Esophagus muscularis mucosa (tissue), 3 donors: ENCODE measurements at regions not wholly inside any gene's neighbourhood (a gene's known extent, or its start where the extent isn't known, plus 50 kb on each side); places are given as distances from the start of the nearest gene placed in this dataset.

Experiments
- CTCF ChIP-seq, 3 experiments: fragments of 200-600 bp in 2 of 3; fragments of 450-650 bp in 1 of 3; sonication (generic) in 2 of 3; IDR thresholded peaks; one replicate each; pipeline ENCODE4 v1.5.1; 2017 to 2019; ENCODE audit warnings: antibody characterized with exemption in 3 of 3, mild to moderate bottlenecking in 2 of 3, moderate library complexity in 1 of 3
- POLR2AphosphoS5 ChIP-seq, 2 donors: sonication (generic); formaldehyde crosslinking; IDR thresholded peaks; one replicate each; pipeline ENCODE4 v1.6.1; 2017; ENCODE audit warnings: antibody characterized with exemption in 2 of 2

DNA sequence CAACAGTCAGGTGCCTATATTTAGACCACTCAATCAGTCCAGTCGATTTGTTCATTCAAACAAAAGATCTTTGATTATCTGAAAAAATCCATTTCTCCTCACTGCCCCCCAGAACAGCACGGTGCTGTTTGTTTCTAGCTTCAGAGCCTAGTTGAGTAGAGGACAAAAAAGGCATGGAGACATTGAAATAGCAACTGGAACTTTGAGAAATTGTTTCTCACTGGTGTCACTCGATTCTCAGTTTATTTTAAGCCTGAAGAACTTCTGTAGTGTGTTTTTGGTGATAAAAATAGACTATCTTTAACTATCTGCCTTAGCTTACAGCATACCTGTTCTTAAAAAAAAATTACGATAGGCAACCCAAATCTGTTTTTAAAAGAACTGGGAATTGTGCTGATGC, 67.1 kb downstream of the ARHGAP35 start:
- TF ChIP-seq CTCF (IDR thresholded peaks at IDR 0.05) (no peak), POLR2AphosphoS5 (IDR thresholded peaks at IDR 0.05) (no peak)
